ENCODE measurements at regions not wholly inside any gene's neighbourhood (a gene's known extent, or its start where the extent isn't known, plus 50 kb on each side); places are given as distances from the start of the nearest gene placed in this dataset.
A peak's percentile ranks its signal among the peaks of the same experiment; 100 is the strongest.

DNA sequence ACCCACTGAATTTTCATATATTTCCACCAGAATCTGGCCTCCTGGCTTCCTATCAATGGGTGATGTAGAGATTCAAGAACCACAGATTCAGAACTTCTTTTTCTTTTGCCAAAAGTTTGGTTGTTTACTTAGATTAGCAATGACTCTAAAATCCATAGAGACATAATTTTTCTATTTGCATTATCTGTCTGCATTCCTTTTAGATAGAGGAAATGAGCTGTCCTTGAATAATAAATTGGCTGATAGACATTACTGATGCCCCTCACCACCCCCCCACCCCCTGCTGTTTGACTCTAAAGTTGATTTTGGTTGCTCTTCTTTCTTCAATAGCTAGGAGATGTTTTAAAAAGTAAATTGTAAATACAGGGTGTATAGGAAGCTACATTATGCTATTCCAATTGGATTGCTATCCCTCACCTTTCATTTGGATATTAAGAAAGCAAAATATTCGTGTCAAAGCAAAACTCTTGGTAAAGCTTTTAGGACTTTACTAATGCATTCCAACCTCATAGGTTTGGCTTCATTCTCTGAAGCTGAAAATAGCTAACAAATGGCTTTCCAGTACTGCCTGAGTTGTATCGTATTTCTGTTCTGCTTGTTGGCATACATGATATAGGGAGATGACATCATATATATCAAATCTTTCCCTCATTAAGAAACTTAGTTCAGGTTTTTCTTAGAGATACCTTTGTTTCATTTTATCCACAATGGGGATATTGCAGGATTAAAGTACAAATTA lies 606.0 kb downstream of the ARL4A start:
- Histone ChIP-seq H3K4me3 (ENCODE audit: low read length) (no peak overlapping the region), H4K8ac (ENCODE audit: low read depth, low read length) (no peak overlapping the region), H3K23ac (ENCODE audit: low read length) (no peak overlapping the region), H2AK5ac (ENCODE audit: low read length) (no peak overlapping the region), H3K79me2 (ENCODE audit: control insufficient read depth, insufficient read depth, low read length) (no peaks in the 10 kb centered on the region), H2BK5ac (ENCODE audit: low read length) (no peak overlapping the region), H3K36me3 (ENCODE audit: control insufficient read depth, insufficient read depth, low read length) (no peaks in the 10 kb centered on the region), H3K27ac (ENCODE audit: low read depth, low read length) (no peak overlapping the region), H3K4me1 (ENCODE audit: control insufficient read depth, low read depth, low read length) (no peaks in the 10 kb centered on the region), H2BK120ac (ENCODE audit: low read depth, low read length) (no peak overlapping the region), H3K4me2 (ENCODE audit: low read length) (no peak overlapping the region), H3K9ac (ENCODE audit: low read length) (no peak overlapping the region), H3K56ac (ENCODE audit: low read length) (no peak overlapping the region), H3K27me3 (ENCODE audit: insufficient read depth, low read length, poor library complexity) (no peaks in the 10 kb centered on the region), H3K79me1 (ENCODE audit: low read length) (no peaks in the 10 kb centered on the region), H4K5ac (ENCODE audit: low read length) (no peak overlapping the region), H3K18ac (ENCODE audit: low read length) (no peak overlapping the region), H2BK15ac (replicated peaks; ENCODE audit: low read depth) (no peak overlapping the region), H3K4ac (ENCODE audit: low read depth, low read length) (no peak overlapping the region)
- DNase-seq, result no peak
- no CpG with 5 or more reads among the region's 2 CpGs for WGBS (ENCODE audit: extremely low coverage, insufficient coverage, low lambda C conversion rate)

DNA sequence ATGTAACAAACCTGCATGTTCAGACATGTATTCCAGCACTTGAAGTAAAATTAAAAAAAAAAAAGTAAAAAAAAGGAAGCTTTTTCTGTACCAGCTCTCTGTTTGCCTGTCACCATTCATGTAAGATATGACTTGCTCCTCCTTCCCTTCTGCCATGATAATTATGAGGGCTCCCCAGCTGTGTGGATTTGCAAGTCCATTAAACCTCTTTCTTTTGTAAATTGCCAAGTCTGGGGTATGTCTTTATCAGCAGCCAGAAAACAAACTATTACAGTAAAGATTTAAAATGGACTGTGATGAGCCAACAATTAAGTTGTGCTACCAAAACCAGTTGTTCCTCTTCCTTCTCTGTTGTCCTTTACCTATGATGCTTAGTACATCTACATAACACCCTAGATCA lies 619.6 kb downstream of the ARL4A start:
- Histone ChIP-seq H3K56ac (ENCODE audit: low read length) (no peak overlapping the region), H4K8ac (ENCODE audit: low read depth, low read length) (peak overlapping the region; percentile 13), H2BK15ac (replicated peaks; ENCODE audit: low read depth) (no peak overlapping the region), H3K18ac (ENCODE audit: low read length) (no peak overlapping the region), H3K79me1 (ENCODE audit: low read length) (no peaks in the 10 kb centered on the region), H3K4me1 (ENCODE audit: control insufficient read depth, low read depth, low read length) (no peaks in the 10 kb centered on the region), H3K23ac (ENCODE audit: low read length) (no peak overlapping the region), H2BK120ac (ENCODE audit: low read depth, low read length) (no peak overlapping the region), H3K79me2 (ENCODE audit: control insufficient read depth, insufficient read depth, low read length) (no peaks in the 10 kb centered on the region), H3K9ac (ENCODE audit: low read length) (no peak overlapping the region), H2BK5ac (ENCODE audit: low read length) (no peak overlapping the region), H3K4me2 (ENCODE audit: low read length) (no peak overlapping the region), H3K27me3 (ENCODE audit: insufficient read depth, low read length, poor library complexity) (no peaks in the 10 kb centered on the region), H3K4ac (ENCODE audit: low read depth, low read length) (no peak overlapping the region), H3K27ac (ENCODE audit: low read depth, low read length) (no peak overlapping the region), H2AK5ac (ENCODE audit: low read length) (no peak overlapping the region), H3K4me3 (ENCODE audit: low read length) (no peak overlapping the region), H4K5ac (ENCODE audit: low read length) (no peak overlapping the region), H3K36me3 (ENCODE audit: control insufficient read depth, insufficient read depth, low read length) (no peaks in the 10 kb centered on the region)
- DNase-seq, result no peak

DNA sequence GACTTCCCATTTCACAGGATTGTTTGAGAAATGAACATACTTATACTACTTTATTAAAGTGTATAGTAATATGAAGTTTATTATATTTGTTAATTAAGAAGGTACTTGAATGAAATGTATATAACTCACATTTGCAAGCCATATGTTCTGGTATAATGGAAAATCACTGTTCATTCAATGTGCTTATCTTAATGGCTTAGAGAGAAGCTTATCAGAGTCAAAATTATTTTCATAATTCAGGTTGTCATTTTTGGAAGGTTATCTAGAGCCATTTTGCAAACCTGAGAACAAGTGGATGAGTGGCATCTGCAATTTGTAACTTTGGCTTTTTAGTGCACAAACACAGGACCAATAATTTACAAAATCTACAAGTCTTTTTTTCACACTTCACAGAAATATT lies 621.0 kb downstream of the ARL4A start:
- Histone ChIP-seq H3K4ac (ENCODE audit: low read depth, low read length) (no peak overlapping the region), H3K9ac (ENCODE audit: low read length) (no peak overlapping the region), H4K5ac (ENCODE audit: low read length) (no peak overlapping the region), H2BK5ac (ENCODE audit: low read length) (no peak overlapping the region), H2AK5ac (ENCODE audit: low read length) (no peak overlapping the region), H3K79me1 (ENCODE audit: low read length) (no peaks in the 10 kb centered on the region), H3K27ac (ENCODE audit: low read depth, low read length) (no peak overlapping the region), H3K23ac (ENCODE audit: low read length) (no peak overlapping the region), H3K27me3 (ENCODE audit: insufficient read depth, low read length, poor library complexity) (no peaks in the 10 kb centered on the region), H3K4me1 (ENCODE audit: control insufficient read depth, low read depth, low read length) (no peaks in the 10 kb centered on the region), H2BK120ac (ENCODE audit: low read depth, low read length) (no peak overlapping the region), H2BK15ac (replicated peaks; ENCODE audit: low read depth) (no peak overlapping the region), H3K4me2 (ENCODE audit: low read length) (no peak overlapping the region), H3K4me3 (ENCODE audit: low read length) (no peak overlapping the region), H3K79me2 (ENCODE audit: control insufficient read depth, insufficient read depth, low read length) (no peaks in the 10 kb centered on the region), H3K18ac (ENCODE audit: low read length) (no peak overlapping the region), H4K8ac (ENCODE audit: low read depth, low read length) (no peak overlapping the region), H3K36me3 (ENCODE audit: control insufficient read depth, insufficient read depth, low read length) (no peaks in the 10 kb centered on the region), H3K56ac (ENCODE audit: low read length) (no peak overlapping the region)
- no peak for DNase-seq

DNA sequence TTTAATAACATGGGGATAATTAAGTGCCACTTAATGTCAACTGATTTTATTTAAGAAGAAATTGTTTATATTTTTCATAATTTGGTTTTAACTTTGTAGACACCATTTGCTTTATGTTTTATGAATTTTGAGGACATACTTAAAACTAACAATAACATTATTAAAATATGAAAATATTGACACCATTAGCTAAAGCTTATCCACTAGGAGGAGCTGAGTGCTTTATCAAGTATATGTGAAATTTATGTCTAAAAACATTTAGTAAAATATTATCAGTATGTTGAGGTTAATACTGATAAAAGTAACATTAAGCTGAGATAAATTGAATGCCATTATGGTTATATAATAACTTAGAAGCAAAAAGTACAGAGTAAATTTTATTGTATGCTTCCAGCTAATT lies 622.1 kb downstream of the ARL4A start:
- Histone ChIP-seq H3K79me2 (ENCODE audit: control insufficient read depth, insufficient read depth, low read length) (no peaks in the 10 kb centered on the region), H2AK5ac (ENCODE audit: low read length) (no peak overlapping the region), H3K4me3 (ENCODE audit: low read length) (no peak overlapping the region), H3K36me3 (ENCODE audit: control insufficient read depth, insufficient read depth, low read length) (no peaks in the 10 kb centered on the region), H3K18ac (ENCODE audit: low read length) (no peak overlapping the region), H3K4ac (ENCODE audit: low read depth, low read length) (no peak overlapping the region), H4K8ac (ENCODE audit: low read depth, low read length) (no peak overlapping the region), H2BK15ac (replicated peaks; ENCODE audit: low read depth) (no peak overlapping the region), H2BK120ac (ENCODE audit: low read depth, low read length) (no peak overlapping the region), H4K5ac (ENCODE audit: low read length) (no peak overlapping the region), H3K27me3 (ENCODE audit: insufficient read depth, low read length, poor library complexity) (no peaks in the 10 kb centered on the region), H3K27ac (ENCODE audit: low read depth, low read length) (no peak overlapping the region), H3K79me1 (ENCODE audit: low read length) (no peaks in the 10 kb centered on the region), H3K56ac (ENCODE audit: low read length) (no peak overlapping the region), H3K9ac (ENCODE audit: low read length) (no peak overlapping the region), H3K23ac (ENCODE audit: low read length) (no peak overlapping the region), H3K4me2 (ENCODE audit: low read length) (no peak overlapping the region), H2BK5ac (ENCODE audit: low read length) (no peak overlapping the region), H3K4me1 (ENCODE audit: control insufficient read depth, low read depth, low read length) (no peaks in the 10 kb centered on the region)
- no peak for DNase-seq

DNA sequence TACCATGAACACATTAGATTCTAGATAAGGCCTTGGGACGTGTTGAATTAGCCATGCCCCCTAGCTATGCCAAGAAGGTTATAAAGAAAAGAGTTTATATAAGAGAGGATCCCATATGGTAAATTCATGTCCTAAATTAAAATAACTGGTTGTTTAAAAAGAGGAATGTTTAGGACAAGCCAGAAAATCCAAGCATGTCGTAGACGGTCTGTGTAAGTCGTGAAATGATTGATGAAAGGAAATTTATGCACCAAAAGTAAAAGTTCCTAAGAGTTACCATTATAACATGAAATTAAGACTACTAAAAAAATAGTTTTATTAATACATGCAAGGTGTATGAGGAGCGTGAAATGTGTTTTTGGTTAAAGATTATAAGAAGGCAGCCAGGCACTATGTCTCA lies 624.9 kb downstream of the ARL4A start:
- Histone ChIP-seq H3K56ac (ENCODE audit: low read length) (no peak overlapping the region), H2AK5ac (ENCODE audit: low read length) (no peak overlapping the region)
- DNase-seq, result peak; percentile 71

DNA sequence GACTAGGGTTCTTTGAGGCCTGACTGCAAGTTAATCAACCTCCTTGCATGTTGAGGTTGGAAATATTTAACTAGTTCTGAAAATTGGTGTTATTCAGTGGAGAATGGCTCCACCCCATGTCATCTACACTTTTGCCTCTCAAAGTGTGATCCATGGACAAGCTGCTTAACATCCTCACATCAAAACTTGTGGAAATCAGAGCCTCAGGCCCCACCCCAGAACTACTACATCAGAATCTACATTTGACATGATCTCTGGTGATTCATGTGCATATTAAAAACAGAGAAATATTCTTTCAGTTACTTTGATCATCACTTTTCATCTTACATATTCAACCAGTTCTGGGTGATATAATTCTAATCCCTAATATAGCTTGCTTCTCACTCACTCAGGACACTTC lies 632.9 kb downstream of the ARL4A start:
- Histone ChIP-seq H3K23ac (ENCODE audit: low read length) (no peak overlapping the region), H3K9ac (ENCODE audit: low read length) (no peak overlapping the region), H3K4me1 (ENCODE audit: control insufficient read depth, low read depth, low read length) (no peaks in the 10 kb centered on the region), H3K4ac (ENCODE audit: low read depth, low read length) (no peak overlapping the region), H2BK5ac (ENCODE audit: low read length) (no peak overlapping the region), H2AK5ac (ENCODE audit: low read length) (no peak overlapping the region), H2BK15ac (replicated peaks; ENCODE audit: low read depth) (no peak overlapping the region), H3K4me3 (ENCODE audit: low read length) (no peak overlapping the region), H4K8ac (ENCODE audit: low read depth, low read length) (no peak overlapping the region), H3K27me3 (ENCODE audit: insufficient read depth, low read length, poor library complexity) (no peaks in the 10 kb centered on the region), H3K79me2 (ENCODE audit: control insufficient read depth, insufficient read depth, low read length) (no peaks in the 10 kb centered on the region), H3K36me3 (ENCODE audit: control insufficient read depth, insufficient read depth, low read length) (no peaks in the 10 kb centered on the region), H3K56ac (ENCODE audit: low read length) (no peak overlapping the region), H3K79me1 (ENCODE audit: low read length) (no peaks in the 10 kb centered on the region), H3K4me2 (ENCODE audit: low read length) (no peak overlapping the region), H4K5ac (ENCODE audit: low read length) (no peak overlapping the region), H2BK120ac (ENCODE audit: low read depth, low read length) (no peak overlapping the region), H3K18ac (ENCODE audit: low read length) (no peak overlapping the region), H3K27ac (ENCODE audit: low read depth, low read length) (no peak overlapping the region)
- DNase-seq, result no peak

More for the DNA sequence above, 624.9 kb downstream of the ARL4A start:
- WGBS (ENCODE audit: extremely low coverage, insufficient coverage, low lambda C conversion rate), result no CpG with 5 or more reads among the region's 5 CpGs
- Histone ChIP-seq H2BK120ac (ENCODE audit: low read depth, low read length) (no peak overlapping the region), H3K18ac (ENCODE audit: low read length) (no peak overlapping the region), H3K27me3 (ENCODE audit: insufficient read depth, low read length, poor library complexity) (no peaks in the 10 kb centered on the region), H3K79me1 (ENCODE audit: low read length) (no peaks in the 10 kb centered on the region), H3K79me2 (ENCODE audit: control insufficient read depth, insufficient read depth, low read length) (no peaks in the 10 kb centered on the region), H3K4ac (ENCODE audit: low read depth, low read length) (no peak overlapping the region), H3K9ac (ENCODE audit: low read length) (no peak overlapping the region), H2BK15ac (replicated peaks; ENCODE audit: low read depth) (no peak overlapping the region), H3K4me2 (ENCODE audit: low read length) (no peak overlapping the region), H3K4me3 (ENCODE audit: low read length) (no peak overlapping the region), H4K8ac (ENCODE audit: low read depth, low read length) (no peak overlapping the region), H3K4me1 (ENCODE audit: control insufficient read depth, low read depth, low read length) (no peaks in the 10 kb centered on the region), H2BK5ac (ENCODE audit: low read length) (no peak overlapping the region), H3K36me3 (ENCODE audit: control insufficient read depth, insufficient read depth, low read length) (no peaks in the 10 kb centered on the region), H3K27ac (ENCODE audit: low read depth, low read length) (no peak overlapping the region), H4K5ac (ENCODE audit: low read length) (no peak overlapping the region), H3K23ac (ENCODE audit: low read length) (no peak overlapping the region)

Data from mesendoderm (in vitro differentiated cells).